GM21723 (cell line): ENCODE measurements at regions not wholly inside any gene's neighbourhood (a gene's known extent, or its start where the extent isn't known, plus 50 kb on each side); places are given as distances from the start of the nearest gene placed in this dataset.
"Not testable (repeated sequence)": the region's sequence is repeated elsewhere in the genome, so short reads cannot be mapped to it uniquely, and the experiment has no call there.

Experiments
- ATAC-seq: cut with Tn5 transposase; IDR thresholded peaks from one replicate; pipeline ENCODE4 v1.9.1; 2021; ENCODE audit warnings: mild to moderate bottlenecking, moderate library complexity; ENCODE audit not compliant: unreplicated experiment

DNA sequence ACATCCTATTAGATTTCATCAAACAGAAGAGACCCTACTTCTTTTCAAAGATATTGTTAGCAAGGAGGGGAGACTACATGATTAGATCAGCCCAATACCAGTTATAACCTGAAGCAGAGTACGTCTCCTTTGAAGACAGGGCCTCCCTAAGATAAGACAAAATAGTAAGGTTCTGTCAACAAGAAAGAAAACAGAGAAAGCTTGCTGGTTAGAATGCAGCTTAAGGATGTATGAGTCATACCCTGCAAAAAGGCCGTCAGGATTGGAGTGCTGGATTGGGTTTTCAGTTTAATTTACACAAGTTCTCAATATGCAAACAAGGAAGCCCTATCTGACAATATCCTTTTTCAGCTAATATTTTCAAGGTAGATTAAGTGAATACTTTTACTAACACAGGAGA is 1581.2 kb upstream of the WWC1 start:
- ATAC-seq = no peak

DNA sequence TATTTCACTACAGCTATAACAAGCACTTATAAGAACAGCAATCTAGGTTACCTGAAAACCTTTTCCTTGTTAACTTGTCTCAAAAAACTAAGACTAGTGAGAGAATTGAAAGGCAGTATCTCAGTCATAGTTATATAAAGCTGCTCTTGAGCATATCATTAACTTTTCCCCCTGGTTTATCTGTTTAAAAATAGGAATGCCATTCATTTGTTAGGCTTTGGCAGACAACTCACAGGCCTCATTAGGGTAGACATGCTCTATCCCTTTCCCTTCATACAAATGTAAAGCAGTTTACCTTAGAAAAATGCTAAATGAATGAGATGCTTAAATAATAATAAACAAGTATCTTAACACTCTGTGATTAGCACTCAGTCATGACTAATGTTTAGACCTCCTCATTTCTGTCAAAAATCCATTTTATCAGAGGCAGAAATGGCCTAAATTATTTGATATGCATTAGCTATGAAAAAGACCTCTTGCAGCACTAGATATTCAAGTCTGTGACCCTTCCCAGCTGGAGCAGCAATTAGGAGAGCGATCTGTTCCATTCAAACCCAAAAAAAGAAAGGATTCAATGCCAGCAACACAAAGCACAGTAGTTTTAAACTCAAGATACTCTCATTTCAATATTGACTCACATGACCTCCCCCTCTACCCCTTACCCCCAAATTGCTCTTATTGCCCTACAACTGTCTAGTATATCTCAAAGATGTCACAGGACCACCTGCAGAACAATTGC is 1578.8 kb upstream of the WWC1 start:
- no peak for ATAC-seq

DNA sequence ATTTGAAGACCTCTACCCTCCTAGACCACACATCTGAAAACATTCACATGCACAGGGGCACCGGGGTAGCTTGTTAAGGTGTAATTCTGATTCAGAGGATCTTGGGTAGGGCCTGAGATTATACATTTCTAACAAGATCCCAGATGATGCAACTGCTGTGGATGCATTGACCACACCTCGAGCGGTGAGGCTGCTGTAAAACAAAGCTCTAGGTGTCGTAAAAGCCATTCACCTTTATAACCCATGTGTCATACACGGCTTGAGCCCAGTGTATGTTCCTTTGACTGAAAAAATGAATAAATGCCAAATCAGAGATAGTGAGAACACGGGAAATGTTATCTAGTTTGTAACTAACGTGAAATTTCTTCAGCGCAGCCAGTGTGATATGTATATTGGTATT is 1578.2 kb upstream of the WWC1 start:
- ATAC-seq = no peak

DNA sequence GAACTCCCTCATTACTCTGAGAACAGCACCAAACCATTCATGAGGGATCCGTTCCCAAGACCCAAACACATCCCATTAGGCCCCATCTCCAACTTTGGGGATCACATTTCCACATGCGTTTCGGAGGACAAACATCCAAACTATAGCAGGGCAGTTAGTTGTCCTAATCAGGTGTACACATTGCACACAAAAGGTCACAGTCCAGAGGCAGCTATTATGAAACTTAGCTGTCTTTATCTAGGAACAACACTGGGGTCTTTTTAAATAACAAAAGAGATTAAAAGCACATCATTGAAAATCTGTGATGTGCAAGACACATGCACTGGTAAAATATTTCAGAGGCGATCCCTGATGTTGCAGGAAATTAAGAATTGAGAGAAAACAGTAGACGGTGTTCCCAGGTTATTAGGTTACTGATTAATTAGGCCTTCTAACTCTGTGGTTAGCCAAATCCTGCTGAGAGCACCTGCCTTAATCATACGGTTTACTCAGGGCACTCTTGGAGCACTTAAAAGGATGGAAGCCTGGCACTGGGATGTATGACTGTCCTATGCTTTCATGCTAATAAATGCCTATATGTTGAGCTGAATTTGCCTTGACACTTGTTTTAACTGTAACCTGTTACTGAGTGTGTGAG is 1574.5 kb upstream of the WWC1 start:
- ATAC-seq = no peak

DNA sequence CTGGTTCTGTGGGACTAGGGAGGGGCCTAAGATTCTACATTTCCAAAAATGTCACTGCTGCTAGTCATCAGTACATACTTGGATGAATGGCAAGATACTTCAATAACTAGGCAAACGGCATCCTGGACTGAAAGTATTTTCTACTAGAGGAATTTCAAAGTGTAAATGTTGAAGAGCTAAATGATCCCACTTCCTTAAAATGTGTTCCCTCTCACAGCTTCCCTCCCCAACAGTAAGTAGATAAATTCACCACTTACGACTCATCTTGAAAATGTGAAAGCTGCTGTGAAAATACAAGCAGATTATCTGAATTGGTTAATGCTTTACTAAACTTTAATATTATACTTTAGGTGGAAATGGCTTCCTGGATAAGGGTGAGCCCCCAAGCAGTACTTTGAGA is 1571.5 kb upstream of the WWC1 start:
- no peak for ATAC-seq

- ATAC-seq = no peak
Measured at GRCh38 chr5:166722939-166723338, 1568.5 kb upstream of the WWC1 start.

DNA sequence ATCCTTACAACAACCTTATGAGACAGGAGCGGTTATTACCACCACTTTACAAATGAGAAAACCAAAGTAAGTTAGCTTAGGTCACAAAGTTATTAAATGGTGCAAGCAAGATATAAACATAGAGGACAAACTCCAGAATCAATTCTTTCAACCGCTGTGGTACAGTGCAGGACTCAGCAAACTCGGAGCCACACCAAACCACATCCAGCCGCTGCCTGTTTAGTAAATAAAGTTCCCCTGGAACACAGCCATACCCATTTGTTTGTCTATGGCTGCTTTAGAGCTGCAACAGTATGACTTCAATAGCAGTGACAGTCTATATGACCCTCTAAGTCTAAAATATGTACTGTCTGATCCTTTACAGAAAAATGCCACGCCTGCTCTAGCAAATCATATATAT is 1567.2 kb upstream of the WWC1 start:
- ATAC-seq = no peak

DNA sequence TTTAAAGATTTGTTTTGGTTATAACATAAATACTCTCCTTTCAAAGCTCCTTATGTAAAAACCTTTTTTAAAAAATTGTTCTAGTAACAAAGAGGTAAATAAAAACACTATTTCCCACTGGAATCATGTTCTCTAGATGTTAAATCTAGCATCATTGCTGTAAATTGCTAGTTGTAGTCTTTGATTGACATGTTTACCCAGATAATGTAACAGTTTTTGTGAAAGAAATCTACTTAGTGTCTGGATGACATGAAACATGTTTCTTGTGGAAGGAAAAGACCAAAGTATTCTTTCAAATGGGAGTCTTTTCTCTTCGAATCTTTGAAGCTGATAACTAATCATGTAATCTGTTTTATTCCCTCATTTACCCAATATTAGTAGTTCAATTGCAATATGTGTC is 1565.9 kb upstream of the WWC1 start:
- ATAC-seq = no peak

GRCh38 chr5:166726406-166726805 is 1565.0 kb upstream of the WWC1 start:
- ATAC-seq = no peak

DNA sequence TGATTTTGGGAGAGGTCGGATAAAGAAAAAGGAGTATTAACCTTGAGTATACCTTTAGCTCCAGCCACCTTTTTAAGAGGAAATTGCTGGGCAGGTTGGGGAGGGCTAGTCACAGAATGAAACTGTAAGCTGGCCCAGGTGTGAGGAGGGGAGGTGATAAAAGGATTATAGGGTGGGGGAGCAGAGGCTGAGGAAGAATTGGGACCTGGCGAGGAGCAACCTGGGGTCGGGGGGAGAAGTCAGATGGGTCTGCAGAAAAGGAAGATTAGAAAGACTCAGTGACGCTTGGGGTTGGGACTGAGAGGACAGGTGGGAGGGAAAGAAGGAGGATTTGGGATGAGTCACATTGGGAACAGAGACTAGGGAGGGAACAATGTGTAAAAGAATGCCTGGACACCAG is 1548.5 kb upstream of the WWC1 start:
- not testable (repeated sequence) for ATAC-seq

- ATAC-seq = no peak
Measured at GRCh38 chr5:166746506-166746905, 1544.9 kb upstream of the WWC1 start.

GRCh38 chr5:166750376-166750775 is 1541.1 kb upstream of the WWC1 start:
- ATAC-seq = no peak

- no peak for ATAC-seq
Measured at GRCh38 chr5:166758151-166758550, 1533.3 kb upstream of the WWC1 start.

- ATAC-seq = no peak
Measured at GRCh38 chr5:166767858-166768257, 1523.6 kb upstream of the WWC1 start.

DNA sequence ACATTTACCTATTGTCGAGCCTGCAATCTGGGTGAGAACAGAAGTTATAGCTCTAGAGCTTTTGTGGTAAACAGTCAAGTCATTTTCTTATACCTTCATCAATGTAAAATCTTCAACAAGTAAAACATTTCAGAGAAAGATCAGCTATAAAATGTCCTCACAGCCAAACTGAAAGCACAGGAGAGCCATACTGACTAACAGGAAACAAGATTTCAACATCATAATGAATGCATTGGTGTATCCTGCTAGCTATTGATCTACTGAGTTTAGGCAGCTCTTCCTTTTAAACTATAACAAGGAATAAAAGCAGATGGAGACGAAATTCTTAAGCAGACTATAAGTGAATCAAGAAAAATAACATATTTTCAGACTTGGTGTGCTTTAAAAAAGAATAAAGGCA is 1522.9 kb upstream of the WWC1 start:
- ATAC-seq = no peak

DNA sequence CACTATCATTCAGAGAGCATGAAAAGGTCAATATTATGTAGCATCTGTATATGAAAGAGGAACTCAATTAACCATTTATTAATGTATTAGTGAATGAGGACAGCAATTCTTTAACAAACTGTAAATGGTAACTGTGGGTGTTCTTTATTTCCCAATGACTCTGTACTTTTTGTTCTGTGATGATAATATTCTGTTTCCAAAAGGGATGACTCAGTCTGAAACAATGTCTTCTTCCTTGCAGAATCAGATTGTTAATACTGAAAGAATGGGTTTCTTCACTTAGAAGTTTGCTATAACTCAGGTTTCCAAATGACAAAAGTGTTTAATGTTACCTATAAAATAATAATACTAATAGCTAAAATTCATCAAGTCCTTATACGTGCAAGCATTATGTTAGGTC is 1518.7 kb upstream of the WWC1 start:
- ATAC-seq = no peak

GRCh38 chr5:166781737-166782136 is 1509.7 kb upstream of the WWC1 start:
- ATAC-seq = no peak

- ATAC-seq = no peak
Measured at GRCh38 chr5:166784545-166785078, 1506.8 kb upstream of the WWC1 start.

DNA sequence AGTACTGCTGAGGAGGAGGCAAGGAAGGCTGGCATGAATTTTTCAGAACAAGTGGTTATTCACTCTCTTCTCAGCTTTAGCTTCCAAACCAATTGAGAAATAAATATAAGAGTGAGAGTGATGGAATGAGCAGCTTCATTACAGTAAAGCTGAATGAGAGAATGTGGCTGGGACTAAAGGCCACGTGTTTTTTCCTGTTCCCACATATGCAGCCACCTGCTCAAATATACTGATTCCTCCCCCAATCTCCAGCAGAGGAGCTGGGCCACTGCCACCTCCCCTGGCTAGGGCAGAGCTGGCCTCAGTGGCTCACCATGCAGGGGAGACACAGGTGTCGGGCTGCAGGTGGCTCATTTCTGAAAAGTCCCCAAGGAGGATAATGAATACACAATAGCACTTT is 1505.3 kb upstream of the WWC1 start:
- no peak for ATAC-seq

GRCh38 chr5:166786889-166787288 is 1504.6 kb upstream of the WWC1 start:
- no peak for ATAC-seq

DNA sequence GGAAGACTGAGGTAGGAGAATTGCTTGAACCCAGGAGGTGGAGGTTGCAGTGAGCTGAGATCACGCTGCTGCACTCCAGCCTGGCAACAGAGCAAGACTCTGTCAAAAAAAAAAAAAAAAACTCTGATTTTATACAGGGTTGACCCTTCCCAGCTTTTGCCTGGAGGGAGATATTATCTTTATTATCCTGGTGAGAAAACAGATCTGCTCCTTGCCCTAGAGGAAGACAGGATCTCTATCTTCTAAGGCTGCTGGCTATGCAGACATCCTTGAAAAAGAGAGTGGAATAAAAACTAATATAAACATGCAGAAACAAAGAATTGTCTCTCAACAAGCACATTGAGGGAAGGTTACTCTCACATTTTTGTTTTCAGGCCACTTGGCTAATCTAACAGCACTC is 1503.4 kb upstream of the WWC1 start:
- ATAC-seq = no peak

DNA sequence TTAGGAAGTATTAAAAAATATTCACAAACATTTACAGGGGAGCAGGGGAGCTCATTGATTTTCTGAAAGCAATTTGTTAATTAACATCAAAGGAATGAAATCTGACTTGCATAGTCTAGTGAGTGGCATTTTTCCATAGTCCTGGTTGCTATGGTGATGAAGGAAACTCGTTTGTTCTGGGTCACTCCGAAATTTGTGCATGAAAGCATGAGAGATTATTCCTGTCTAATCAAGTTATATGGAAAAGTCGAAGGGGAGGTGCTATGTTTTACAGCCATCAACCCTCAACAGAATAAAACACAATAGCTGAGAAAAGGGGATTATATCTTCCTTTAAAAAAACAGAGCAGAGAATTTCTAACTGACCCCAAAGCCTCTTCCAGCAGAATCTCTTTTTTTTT is 1495.7 kb upstream of the WWC1 start:
- ATAC-seq = no peak

DNA sequence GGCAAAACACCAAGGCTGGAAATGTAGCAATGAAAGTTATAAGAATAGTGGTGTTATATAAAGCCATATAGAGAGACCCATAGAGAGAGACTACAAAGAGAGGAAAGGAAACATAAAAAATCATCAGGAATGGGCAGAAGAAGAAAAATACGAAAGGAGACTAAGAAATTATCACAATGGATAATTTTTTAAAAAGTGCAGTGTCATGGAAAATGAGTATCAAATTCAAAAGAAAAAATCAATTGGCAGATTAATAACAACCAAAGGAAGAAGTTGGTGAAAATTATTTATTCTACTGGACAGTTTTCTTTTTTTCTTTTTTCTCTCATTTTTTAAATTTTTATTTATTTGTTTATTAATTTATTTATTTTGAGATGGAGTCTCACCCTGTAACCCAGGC is 1488.4 kb upstream of the WWC1 start:
- no peak for ATAC-seq
